ENCODE measurements at regions not wholly inside any gene's neighbourhood (a gene's known extent, or its start where the extent isn't known, plus 50 kb on each side); places are given as distances from the start of the nearest gene placed in this dataset.

DNA sequence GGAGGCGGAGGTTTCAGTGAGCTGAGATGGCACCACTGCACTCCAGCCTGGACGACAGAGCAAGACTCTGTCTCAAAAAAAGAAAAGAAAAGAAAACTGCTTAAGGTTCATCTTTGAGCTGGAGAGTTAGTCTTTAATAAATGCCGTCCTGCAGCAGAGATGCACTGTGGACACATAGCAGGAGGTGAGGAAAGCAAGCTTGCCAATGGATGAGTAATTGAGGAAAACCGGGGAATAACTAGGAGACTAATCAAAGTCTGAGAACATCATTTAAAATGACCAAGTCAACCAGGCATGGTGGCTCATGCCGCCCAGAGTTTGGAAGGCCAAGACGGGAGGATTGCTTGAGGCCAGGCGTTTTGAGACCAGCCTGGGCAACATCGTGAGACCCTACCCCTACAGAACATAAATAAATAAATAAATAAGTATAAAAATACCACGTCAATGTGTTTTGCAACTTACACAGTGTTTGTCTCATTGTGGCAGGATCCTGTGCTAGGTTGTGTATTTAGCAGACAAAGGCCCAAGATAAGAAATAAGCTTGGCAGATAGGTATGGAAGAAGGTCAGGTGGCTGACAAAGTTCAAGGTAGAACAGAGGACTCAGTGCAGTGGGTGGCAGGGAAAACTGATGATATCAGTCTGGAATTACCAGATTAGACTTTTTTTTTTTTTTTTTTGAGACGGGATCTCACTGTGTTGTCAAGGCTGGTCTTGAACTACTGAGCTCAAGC, 115.7 kb upstream of the KMT2C start:
- Histone ChIP-seq H3K4me1 (ENCODE audit: insufficient read depth) (no peaks in the 10 kb centered on the region), H3F3A (ENCODE audit: insufficient read depth) (no peaks in the 10 kb centered on the region), H2AFZ (no peak overlapping the region), H3K4me2 (ENCODE audit: unreplicated experiment) (no peak overlapping the region), H3K9me3 (ENCODE audit: low read depth) (no peaks in the 10 kb centered on the region), H4K20me1 (ENCODE audit: insufficient read depth) (no peaks in the 10 kb centered on the region), H3K27ac (no peak overlapping the region), H3K36me3 (ENCODE audit: low read depth) (no peaks in the 10 kb centered on the region), H3K27me3 (replicated peaks; ENCODE audit: insufficient read depth) (no peaks in the 10 kb centered on the region), H3K9me2 (ENCODE audit: insufficient read depth) (no peaks in the 10 kb centered on the region), H3K4me3 (no peak overlapping the region), H3K79me2 (ENCODE audit: insufficient read depth) (no peaks in the 10 kb centered on the region), H3K9ac (no peak overlapping the region)
- WGBS, 2 experiments (ENCODE audit: low coverage in 1 of 2, low lambda C conversion rate in 2 of 2, missing lambda C conversion rate in 2 of 2) = 76% methylated on average over 10 of the region's 10 CpGs
- no peak for DNase-seq
- TF ChIP-seq EZH2phosphoT487 (IDR thresholded peaks at IDR 0.05; ENCODE audit: insufficient read depth, low read depth) (no peak), EZH2 (IDR thresholded peaks at IDR 0.05; ENCODE audit: insufficient read depth, poor library complexity, severe bottlenecking) (no peak)
- in situ Hi-C loops (cut with MboI) = no loop called here

DNA sequence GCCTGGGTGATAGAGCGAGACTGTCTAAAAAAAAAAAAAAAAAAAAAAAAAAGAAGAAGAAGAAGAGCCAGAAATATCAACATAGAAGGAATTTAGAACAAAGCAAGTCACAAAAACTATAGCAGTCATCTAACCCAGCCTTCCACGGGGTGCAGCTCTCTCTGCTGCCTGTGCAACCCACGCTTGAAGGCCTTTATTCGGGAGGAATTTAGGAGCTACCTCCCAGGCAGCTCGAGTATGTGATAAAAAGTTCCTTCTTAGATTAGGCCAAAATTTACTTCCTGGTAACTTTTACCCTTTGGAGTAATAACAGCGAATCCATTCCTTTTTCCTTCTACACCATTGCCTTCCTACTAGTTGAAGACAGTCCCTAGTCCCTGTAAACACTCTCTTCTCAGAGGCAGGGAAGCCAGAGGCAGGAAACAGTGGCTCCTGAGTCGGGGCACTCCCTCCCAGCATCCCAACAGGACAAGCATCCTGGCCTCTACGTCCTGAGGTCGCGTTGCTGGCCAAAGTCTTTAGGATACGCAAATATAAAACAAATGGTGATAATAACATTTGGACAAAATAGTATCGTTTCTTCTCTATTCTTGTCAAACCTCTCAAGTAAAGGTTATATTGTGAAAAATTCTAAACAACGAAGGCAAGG, 109.3 kb upstream of the KMT2C start:
- in situ Hi-C loops (cut with MboI) = no loop called here
- TF ChIP-seq EZH2 (IDR thresholded peaks at IDR 0.05; ENCODE audit: insufficient read depth, poor library complexity, severe bottlenecking) = no peak
- TF ChIP-seq EZH2phosphoT487 (IDR thresholded peaks at IDR 0.05; ENCODE audit: insufficient read depth, low read depth) = no peak
- Histone ChIP-seq H3K27me3 (replicated peaks; ENCODE audit: insufficient read depth) (no peaks in the 10 kb centered on the region), H3K4me3 (no peak overlapping the region), H3K36me3 (ENCODE audit: low read depth) (no peaks in the 10 kb centered on the region), H3K4me1 (ENCODE audit: insufficient read depth) (no peaks in the 10 kb centered on the region), H3F3A (ENCODE audit: insufficient read depth) (no peaks in the 10 kb centered on the region), H3K9me2 (ENCODE audit: insufficient read depth) (no peaks in the 10 kb centered on the region), H2AFZ (no peak overlapping the region), H3K79me2 (ENCODE audit: insufficient read depth) (no peaks in the 10 kb centered on the region), H3K9ac (no peak overlapping the region), H3K27ac (no peak overlapping the region), H3K4me2 (ENCODE audit: unreplicated experiment) (no peak overlapping the region), H3K9me3 (ENCODE audit: low read depth) (no peaks in the 10 kb centered on the region), H4K20me1 (ENCODE audit: insufficient read depth) (no peaks in the 10 kb centered on the region)
- WGBS, 2 experiments (ENCODE audit: low coverage in 1 of 2, low lambda C conversion rate in 2 of 2, missing lambda C conversion rate in 2 of 2) = 59 to 63% methylated on average over 12 to 13 of the region's 13 CpGs
- no peak for DNase-seq

DNA sequence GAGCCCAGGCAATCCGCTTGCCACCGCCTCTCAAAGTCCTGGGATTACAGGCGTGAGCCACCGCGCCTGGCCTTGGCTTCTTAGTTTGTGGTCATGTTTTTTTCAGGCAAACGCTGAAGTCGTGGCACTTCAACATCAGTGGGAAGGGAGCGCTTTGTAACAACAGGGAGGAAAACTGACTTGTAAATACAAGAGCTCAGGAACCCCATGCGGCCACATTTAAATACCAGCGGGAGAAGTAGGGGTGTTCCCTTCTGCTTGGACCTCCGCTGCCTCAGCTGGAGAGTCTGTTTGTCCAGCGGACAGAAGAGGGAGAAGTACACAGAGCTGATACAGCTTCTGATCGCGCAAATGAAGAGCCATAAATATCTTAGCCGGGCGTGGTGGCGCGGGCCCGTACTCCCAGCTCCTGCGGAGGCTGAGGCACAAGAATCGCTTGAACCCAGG, 108.7 kb upstream of the KMT2C start:
- H3K4me2 ChIP-seq (ENCODE audit: unreplicated experiment) = no peak overlapping the region
- no peaks in the 10 kb centered on the region for H4K20me1 ChIP-seq (ENCODE audit: insufficient read depth)
- H2AFZ ChIP-seq = no peak overlapping the region
- no peak overlapping the region for H3K4me3 ChIP-seq
- H3F3A ChIP-seq (ENCODE audit: insufficient read depth) = no peaks in the 10 kb centered on the region
- no peaks in the 10 kb centered on the region for H3K79me2 ChIP-seq (ENCODE audit: insufficient read depth)
- H3K27me3 ChIP-seq (replicated peaks; ENCODE audit: insufficient read depth) = no peaks in the 10 kb centered on the region
- H3K9me2 ChIP-seq (ENCODE audit: insufficient read depth) = no peaks in the 10 kb centered on the region
- no peak overlapping the region for H3K27ac ChIP-seq
- no peak for DNase-seq
- no peak for TF ChIP-seq EZH2phosphoT487 (IDR thresholded peaks at IDR 0.05; ENCODE audit: insufficient read depth, low read depth)
- no peak for TF ChIP-seq EZH2 (IDR thresholded peaks at IDR 0.05; ENCODE audit: insufficient read depth, poor library complexity, severe bottlenecking)
- no peaks in the 10 kb centered on the region for H3K36me3 ChIP-seq (ENCODE audit: low read depth)
- no peaks in the 10 kb centered on the region for H3K9me3 ChIP-seq (ENCODE audit: low read depth)
- H3K4me1 ChIP-seq (ENCODE audit: insufficient read depth) = no peaks in the 10 kb centered on the region
- in situ Hi-C loops (cut with MboI) = no loop called here
- WGBS, 2 experiments (ENCODE audit: low coverage in 1 of 2, low lambda C conversion rate in 2 of 2, missing lambda C conversion rate in 2 of 2) = 87 to 89% methylated on average over 21 of the region's 21 CpGs
- no peak overlapping the region for H3K9ac ChIP-seq

DNA sequence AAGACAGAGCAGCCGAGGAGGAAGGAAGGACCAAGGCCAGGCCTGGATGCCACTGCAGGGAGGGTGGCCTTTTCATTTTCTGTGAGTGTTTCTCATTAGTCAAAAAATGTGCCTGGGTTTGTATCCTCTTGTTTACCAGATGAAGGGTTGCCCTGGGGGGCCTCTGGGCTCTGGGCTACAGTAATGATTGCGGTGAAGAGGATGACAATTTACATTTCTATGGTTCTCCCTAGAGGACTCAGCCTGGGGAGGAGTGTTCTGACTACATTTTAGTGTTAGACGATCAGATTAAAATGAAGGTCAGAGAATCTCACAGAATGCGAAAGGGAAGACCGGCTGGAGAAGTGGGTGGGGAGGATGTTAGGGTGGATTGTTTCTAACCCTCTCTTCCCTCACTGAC, 108.0 kb upstream of the KMT2C start:
- no peak overlapping the region for H3K27ac ChIP-seq
- H3K79me2 ChIP-seq (ENCODE audit: insufficient read depth) = no peaks in the 10 kb centered on the region
- no peaks in the 10 kb centered on the region for H3K9me2 ChIP-seq (ENCODE audit: insufficient read depth)
- in situ Hi-C loops (cut with MboI) = no loop called here
- 14 to 18% methylated on average over 5 of the region's 5 CpGs for WGBS, 2 experiments (ENCODE audit: low coverage in 1 of 2, low lambda C conversion rate in 2 of 2, missing lambda C conversion rate in 2 of 2)
- H3K9me3 ChIP-seq (ENCODE audit: low read depth) = no peaks in the 10 kb centered on the region
- H3K9ac ChIP-seq = no peak overlapping the region
- H2AFZ ChIP-seq = 0 out of 2 replicates have a peak overlapping the region, but pooled peaks have one; percentile 29
- H3K27me3 ChIP-seq (replicated peaks; ENCODE audit: insufficient read depth) = no peaks in the 10 kb centered on the region
- H4K20me1 ChIP-seq (ENCODE audit: insufficient read depth) = no peaks in the 10 kb centered on the region
- H3K4me2 ChIP-seq (ENCODE audit: unreplicated experiment) = no peak overlapping the region
- TF ChIP-seq EZH2 (IDR thresholded peaks at IDR 0.05; ENCODE audit: insufficient read depth, poor library complexity, severe bottlenecking) = no peak
- no peaks in the 10 kb centered on the region for H3K4me1 ChIP-seq (ENCODE audit: insufficient read depth)
- no peak for DNase-seq
- no peaks in the 10 kb centered on the region for H3K36me3 ChIP-seq (ENCODE audit: low read depth)
- H3F3A ChIP-seq (ENCODE audit: insufficient read depth) = no peaks in the 10 kb centered on the region
- H3K4me3 ChIP-seq = no peak overlapping the region
